GM18502 (cell line): ENCODE measurements at regions not wholly inside any gene's neighbourhood (a gene's known extent, or its start where the extent isn't known, plus 50 kb on each side); places are given as distances from the start of the nearest gene placed in this dataset.
"Not testable (repeated sequence)": the region's sequence is repeated elsewhere in the genome, so short reads cannot be mapped to it uniquely, and the experiment has no call there.

Source experiments
- ATAC-seq: cut with Tn5 transposase; IDR thresholded peaks from one replicate; pipeline ENCODE4 v1.9.1; 2021; ENCODE audit warnings: mild to moderate bottlenecking; ENCODE audit not compliant: unreplicated experiment, poor library complexity

DNA sequence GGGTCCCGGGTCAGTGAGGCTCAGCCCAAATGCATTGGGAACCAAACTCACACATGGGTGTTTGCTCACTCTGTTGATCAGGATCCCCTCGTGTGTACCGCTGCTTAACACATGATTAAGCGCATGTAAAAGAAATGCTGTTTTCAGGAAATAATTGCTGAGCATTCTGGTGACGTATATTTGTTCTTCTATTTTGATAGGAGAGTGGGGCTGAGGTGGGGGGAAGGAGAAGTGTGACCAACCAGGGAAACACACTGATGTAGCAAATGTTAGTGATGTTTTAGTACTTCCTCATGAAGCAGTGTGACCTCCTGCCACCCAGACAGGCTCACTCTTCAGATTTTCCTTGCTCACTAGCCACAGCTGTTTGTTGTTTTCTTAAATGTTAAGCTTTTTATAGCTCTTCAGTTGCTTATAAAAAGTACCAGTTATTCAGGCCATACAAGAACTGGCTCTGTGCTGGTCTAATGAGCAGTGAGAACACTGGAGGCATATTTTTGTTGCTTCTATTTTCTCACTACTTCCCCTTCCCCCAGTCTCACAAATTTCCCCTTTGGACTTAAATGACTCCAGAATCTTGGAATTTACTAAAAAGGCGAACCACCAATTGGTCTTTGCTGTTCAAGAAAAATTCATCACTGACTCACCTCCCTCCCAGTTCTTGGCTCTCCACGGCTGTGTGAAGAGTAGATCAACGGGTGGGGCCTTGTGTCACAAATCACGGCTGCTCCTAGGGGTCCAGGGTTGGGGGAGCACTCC, 79.2 kb upstream of the BACH2 start:
- no peak for ATAC-seq

DNA sequence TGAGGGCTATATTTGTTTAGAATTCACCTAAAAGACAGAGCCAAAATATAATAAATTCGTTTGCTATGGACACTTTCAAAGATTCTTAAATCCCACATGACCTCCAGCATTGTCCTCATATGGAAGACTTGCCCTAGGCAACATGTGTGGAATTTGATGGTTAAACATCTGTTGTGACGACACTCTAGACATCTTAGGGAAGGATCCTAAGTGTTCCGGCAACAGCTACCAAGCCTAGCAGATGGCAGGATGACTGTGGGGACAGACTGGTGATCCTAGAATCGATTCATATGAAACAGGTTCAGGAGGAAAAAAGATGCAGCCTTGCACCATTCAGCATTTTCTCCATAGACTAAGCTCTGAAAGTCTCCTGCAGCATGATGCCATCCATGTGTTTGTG, 77.6 kb upstream of the BACH2 start:
- no peak for ATAC-seq

DNA sequence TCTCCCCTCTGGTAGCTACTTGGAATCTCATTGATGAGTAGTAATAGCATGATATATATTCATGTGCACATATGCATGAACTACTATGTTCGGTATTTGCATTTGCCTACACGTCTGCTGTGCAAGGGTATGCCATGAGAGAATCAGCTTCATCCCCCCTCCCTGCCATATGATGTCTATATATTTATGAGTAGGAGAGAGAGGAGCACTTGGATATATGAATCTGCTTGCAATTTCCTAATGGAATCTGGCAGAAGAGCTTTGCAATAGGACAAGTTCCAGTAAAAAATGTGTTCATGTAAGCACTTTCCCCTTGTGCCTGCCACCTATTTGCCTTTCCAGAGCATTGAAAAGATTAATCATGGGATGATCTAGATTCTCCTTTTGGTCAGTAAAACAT, 76.2 kb upstream of the BACH2 start:
- no peak for ATAC-seq

DNA sequence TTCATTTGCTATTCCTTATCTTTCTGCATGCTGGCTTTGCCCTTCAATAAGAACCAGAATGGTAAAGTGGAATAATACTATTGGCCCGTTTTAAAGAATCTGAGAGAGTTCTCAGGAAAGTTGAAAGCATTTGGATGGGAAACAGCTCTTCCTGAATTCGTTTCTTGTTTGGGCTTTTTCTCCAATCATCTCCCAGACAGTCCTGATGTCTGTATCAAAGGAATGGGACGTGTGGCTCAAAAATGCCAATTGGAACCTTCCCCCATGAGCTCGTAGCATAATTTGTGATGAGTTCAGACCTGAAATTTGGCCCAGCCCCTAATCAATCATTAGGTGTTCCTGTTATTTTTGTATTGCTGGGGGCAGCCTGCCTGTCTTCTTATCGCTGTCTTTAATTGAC, 75.8 kb upstream of the BACH2 start:
- no peak for ATAC-seq

DNA sequence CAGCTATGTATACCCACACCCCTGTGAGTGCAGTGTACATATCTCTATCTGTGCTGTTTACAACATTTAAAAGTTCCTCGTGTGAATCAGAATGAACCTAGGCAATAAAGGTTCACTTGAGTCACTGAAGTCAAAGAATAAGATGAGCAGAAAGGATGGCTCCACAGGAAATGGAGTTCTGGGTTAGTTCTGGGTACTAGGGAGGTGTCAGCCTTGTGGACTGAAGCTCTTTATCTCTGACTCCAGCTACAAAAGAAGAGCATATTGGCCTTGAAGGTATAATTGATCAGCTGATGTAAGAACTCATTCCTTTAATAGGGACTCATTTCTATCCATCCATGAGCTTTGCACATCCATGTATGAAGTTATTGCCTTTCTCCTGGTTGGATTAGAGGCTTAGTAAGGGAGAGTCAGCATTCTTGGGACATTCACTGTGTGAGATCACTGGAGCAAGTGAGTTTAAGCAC, 73.9 kb upstream of the BACH2 start:
- no peak for ATAC-seq

DNA sequence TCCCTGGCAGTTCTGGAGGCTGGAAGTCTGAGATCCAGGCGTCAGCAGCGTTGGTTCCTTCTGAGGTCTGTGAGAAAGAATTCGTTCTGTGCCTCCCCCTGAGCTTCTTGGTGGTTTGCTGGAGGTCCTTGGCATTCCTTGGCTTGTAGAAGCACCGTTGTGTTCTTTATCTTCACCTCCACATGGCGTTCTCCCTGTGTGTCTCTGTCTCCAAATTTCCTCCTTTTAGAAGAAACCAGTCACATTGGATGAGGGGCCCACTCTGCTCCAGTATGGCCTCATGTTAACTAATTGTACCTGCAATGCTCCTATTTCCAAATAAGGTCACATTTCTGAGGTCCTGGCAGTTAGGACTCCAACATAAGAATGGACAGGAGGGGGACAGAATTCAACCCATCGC, 73.0 kb upstream of the BACH2 start:
- ATAC-seq: no peak

- ATAC-seq: peak; percentile 100
These were observed 72.4 kb upstream of the BACH2 start for GRCh38 chr6:90369024-90369519.

GRCh38 chr6:90368601-90369000, 72.0 kb upstream of the BACH2 start:
- no peak for ATAC-seq

DNA sequence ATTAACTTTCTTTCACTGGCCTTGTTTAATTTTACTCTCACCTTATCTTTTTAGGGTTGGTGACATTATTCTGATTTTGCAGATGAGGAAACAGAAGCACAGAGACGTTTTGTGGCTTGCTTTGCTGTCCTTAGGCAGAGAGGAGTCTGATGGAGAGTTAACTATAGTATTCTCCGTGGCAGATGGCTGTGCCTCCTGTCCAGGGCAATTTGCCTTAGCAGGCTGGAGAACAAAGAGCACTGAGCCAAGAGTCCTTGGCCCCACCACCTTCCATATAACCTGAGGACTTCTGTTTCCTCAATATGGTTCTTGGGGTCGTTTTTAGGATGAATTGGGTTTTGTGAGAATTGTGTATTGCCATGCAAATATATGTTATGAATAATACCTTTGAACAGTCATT, 71.4 kb upstream of the BACH2 start:
- ATAC-seq: no peak

GRCh38 chr6:90365565-90366219, 69.0 kb upstream of the BACH2 start:
- ATAC-seq: no peak

DNA sequence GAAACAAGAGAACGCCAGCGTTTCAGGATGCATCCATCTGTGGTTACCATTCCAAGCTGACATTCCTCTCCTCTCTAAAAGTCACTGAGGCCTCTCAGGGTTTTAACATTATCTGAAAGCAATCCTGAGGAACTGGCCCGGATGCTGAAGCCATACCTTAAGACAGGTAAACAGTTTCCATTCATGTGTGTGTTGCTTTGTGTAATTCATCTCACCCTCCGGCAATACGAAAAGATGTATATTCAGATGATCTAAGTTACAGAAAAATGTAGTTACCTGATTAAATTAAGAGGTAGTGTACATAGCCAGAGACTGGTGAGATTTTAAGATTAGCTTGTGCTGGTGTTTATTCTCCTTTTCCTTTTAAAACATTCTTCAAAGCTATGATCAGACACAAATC, 68.4 kb upstream of the BACH2 start:
- no peak for ATAC-seq

GRCh38 chr6:90364286-90364685, 67.6 kb upstream of the BACH2 start:
- ATAC-seq: no peak

GRCh38 chr6:90362318-90362717, 65.7 kb upstream of the BACH2 start:
- no peak for ATAC-seq

DNA sequence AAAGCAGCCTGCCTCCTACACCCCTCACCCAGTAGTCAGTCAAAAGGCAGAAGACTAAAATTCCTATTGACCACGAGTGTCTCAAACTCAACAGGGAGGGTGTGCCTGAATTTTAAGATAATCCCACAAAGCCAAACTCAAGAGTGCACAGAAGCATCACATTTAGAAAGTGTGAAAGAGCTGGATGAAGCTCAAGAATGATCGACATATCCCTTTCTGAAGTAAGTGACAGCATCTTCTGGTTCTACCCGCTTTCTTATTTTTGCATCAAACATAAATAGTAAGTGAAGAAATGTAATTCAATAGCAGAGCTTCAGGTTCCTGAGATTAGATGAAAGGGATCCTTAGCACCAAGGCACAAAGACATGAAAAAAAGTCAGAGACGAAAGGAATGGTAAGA, 64.5 kb upstream of the BACH2 start:
- ATAC-seq: no peak

DNA sequence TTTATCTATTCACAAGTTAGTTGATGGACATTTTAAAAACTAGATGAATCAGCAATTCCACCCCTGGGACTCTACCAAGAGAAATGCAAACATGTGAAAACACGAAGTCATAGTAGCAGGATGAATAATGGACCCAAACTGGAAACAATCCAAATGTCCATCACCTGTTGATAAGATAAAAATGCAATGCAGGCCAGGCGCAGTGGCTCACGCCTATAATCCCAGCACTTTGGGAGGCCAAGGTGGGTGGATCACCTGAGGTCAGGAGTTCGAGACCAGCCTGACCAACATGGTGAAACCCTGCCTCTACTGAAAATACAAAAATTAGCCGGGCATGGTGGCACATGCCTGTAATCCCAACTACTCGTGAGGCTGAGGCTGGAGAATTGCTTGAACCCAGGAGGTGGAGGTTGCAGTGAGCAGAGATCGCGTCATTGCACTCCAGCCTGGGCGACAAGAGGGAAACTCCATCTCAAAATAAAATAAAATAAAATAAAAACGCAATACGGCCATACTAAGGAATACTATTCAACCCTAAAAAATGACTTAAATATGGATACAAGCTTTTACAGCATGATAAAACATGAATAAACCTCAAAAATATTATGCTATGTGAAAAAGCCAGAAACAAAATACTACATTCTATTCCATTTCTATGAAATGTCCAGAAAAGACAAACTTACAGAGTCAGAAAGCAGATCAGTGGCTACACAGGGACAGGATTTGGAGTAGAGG, 61.6 kb upstream of the BACH2 start:
- ATAC-seq: not testable (repeated sequence)

DNA sequence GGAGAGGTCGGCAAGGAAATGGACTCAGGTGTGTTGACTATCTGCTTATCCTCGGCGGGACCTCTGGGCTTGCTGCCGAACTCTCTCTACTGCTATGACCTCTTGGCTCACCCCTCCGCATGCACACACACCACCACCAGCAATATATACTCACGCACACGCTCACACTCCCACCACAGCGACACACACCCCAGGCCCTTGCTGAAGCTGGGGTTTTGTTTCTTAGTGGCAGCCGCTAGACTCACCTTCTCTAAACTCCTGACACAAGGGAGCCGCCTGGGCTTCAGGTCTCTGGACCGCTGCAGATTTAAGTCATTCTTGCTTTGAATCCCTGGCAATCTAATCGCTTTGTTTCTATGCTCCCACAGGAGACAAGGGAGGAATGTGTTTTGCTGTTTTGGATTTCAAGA, 59.4 kb upstream of the BACH2 start:
- no peak for ATAC-seq

- no peak for ATAC-seq
These were observed 58.3 kb upstream of the BACH2 start for GRCh38 chr6:90354961-90355360.

- ATAC-seq: no peak
These were observed 55.1 kb upstream of the BACH2 start for GRCh38 chr6:90351696-90352095.

- no peak for ATAC-seq
These were observed 54.3 kb upstream of the BACH2 start for GRCh38 chr6:90350689-90351554.

DNA sequence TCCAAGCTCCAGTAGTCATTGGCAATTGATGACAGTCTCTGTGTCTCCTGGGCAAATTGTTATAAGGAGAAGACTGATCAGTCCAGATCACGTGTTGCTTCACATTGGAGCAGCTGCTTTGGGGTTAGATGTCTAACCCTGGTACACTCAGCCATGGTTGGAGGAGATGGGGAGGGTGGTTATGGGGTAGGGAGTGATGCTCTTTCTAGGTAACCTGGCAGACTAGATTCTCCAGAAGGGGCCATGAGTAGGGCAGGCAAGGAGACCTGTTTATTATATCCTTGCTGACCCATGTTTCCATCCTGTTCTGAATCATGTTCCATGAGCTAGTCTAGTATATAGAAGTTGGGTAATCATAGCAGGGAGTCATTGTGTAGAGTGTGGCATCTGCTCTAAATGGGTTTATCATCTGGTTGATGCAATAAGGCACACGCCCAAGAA, 50.8 kb upstream of the BACH2 start:
- ATAC-seq: no peak
